ENCODE measurements at regions not wholly inside any gene's neighbourhood (a gene's known extent, or its start where the extent isn't known, plus 50 kb on each side); places are given as distances from the start of the nearest gene placed in this dataset.
"Not testable (repeated sequence)": the region's sequence is repeated elsewhere in the genome, so short reads cannot be mapped to it uniquely, and the experiment has no call there.

GRCh38 chr4:58313444-58313843 is 1203.3 kb upstream of the IGFBP7 start:
- no peak overlapping the region for H3K4me3 ChIP-seq (replicated peaks in 1 of 2; ENCODE audit: low read depth in 2 of 2, low read length in 2 of 2)
- no peak for DNase-seq (ENCODE audit: low read depth in 2 of 2)
- TF ChIP-seq, protein P1, sequence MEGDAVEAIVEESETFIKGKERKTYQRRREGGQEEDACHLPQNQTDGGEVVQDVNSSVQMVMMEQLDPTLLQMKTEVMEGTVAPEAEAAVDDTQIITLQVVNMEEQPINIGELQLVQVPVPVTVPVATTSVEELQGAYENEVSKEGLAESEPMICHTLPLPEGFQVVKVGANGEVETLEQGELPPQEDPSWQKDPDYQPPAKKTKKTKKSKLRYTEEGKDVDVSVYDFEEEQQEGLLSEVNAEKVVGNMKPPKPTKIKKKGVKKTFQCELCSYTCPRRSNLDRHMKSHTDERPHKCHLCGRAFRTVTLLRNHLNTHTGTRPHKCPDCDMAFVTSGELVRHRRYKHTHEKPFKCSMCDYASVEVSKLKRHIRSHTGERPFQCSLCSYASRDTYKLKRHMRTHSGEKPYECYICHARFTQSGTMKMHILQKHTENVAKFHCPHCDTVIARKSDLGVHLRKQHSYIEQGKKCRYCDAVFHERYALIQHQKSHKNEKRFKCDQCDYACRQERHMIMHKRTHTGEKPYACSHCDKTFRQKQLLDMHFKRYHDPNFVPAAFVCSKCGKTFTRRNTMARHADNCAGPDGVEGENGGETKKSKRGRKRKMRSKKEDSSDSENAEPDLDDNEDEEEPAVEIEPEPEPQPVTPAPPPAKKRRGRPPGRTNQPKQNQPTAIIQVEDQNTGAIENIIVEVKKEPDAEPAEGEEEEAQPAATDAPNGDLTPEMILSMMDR (IDR thresholded peaks at IDR 0.05; ENCODE audit: low read depth, low read length), result no peak

GRCh38 chr4:58303456-58303855 is 1193.3 kb upstream of the IGFBP7 start:
- no peak overlapping the region for H3K4me3 ChIP-seq (replicated peaks in 1 of 2; ENCODE audit: low read depth in 2 of 2, low read length in 2 of 2)
- TF ChIP-seq, protein P1 (IDR thresholded peaks at IDR 0.05; ENCODE audit: low read depth, low read length), result no peak
- DNase-seq (ENCODE audit: low read depth in 2 of 2), result no peak

DNA sequence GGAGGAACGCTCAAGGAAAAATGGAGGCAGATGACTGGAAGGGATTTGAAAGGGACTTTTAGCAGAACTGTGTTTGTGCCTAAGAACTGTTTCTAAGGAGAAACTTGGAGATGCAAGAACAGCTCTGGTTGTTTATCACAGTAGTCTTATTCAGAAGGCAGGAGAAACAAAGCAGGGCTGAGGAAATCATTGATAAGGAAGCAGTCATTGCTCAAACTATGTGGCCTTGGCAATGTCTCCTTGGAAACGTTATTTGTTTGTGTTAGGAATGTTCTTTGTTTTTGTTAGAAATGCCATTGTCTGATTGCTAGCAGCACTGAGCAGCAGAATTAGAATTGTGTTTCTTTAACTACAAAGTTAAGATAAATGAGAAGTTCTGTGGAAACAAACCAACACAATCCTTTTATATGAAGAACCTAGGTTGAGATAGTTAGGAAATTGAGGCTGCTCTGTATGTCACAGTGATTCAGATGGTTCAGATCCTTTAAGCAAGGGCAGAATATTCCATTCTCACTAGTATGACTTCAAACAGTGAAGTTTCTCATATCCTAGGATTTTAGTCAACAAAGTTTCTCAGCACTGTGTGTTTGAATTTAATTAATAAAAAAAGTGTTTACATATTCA is 1191.3 kb upstream of the IGFBP7 start:
- DNase-seq (ENCODE audit: low read depth in 2 of 2), result peak; percentile 2 to 59
- no peak overlapping the region for H3K4me3 ChIP-seq (replicated peaks in 1 of 2; ENCODE audit: low read depth in 2 of 2, low read length in 2 of 2)
- TF ChIP-seq, protein P1 (IDR thresholded peaks at IDR 0.05; ENCODE audit: low read depth, low read length), result no peak

DNA sequence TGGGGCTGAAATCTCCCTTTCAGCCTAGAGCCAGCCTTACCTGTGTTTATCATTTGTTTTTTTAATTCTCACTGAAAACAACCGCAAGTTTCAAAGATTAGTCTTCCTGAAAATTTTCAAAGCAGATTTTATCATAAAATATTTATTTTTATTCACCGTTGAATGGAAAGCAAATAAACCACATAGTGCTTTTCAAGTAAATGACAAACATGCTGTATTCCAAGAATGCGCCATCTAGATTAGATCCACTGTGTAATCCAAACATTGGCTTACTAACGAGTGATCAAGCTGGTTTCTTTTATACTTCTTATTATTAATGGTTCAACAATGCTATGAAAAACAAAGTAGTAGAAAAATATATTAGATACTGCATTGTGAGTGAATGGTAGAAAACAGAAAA is 1176.2 kb upstream of the IGFBP7 start:
- no peak overlapping the region for H3K4me3 ChIP-seq (replicated peaks in 1 of 2; ENCODE audit: low read depth in 2 of 2, low read length in 2 of 2)
- DNase-seq (ENCODE audit: low read depth in 2 of 2), result no peak
- TF ChIP-seq, protein P1 (IDR thresholded peaks at IDR 0.05; ENCODE audit: low read depth, low read length), result no peak

DNA sequence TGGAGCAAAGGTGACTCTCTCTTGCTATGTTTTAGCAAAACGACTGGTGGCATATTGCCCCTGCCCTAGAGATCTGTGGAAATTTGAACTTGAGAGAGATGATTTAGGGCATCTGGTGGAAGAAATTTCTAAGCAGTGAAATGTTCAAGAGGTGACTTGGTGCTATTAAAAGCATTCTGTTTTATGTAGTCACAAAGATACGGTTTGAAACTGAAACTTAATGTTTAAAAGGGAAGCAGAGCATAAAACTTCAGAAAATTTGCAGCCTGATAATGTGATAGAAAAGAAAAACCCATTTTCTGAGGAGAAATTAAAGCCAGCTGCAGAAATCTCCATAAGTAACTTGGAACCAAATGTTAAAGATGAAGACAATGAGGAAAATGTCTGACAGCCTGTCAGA is 1170.7 kb upstream of the IGFBP7 start:
- DNase-seq (ENCODE audit: low read depth in 2 of 2), result not testable (repeated sequence)

DNA sequence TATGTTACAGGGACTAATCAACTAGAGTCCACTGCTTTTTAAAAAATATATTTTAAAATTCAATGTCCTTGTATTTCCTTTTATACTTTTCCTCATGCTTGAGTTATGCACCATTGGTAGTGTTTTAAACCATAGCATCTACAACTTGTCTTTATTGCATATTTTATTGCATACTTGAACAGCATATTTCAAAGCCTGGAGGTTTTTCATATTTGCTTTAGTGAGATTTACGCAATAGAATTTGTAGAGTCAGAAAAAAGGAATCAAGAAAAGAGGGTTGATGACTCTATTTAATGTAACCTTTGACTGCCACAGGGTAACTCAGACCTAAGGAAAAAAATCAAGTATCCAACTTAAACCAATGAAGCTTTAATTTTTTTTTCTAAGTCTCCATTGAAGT is 1165.7 kb upstream of the IGFBP7 start:
- DNase-seq (ENCODE audit: low read depth in 2 of 2), result no peak
- TF ChIP-seq, protein P1 (IDR thresholded peaks at IDR 0.05; ENCODE audit: low read depth, low read length), result no peak
- H3K4me3 ChIP-seq (replicated peaks in 1 of 2; ENCODE audit: low read depth in 2 of 2, low read length in 2 of 2), result no peak overlapping the region

More for the DNA sequence above, 1170.7 kb upstream of the IGFBP7 start:
- H3K4me3 ChIP-seq (replicated peaks in 1 of 2; ENCODE audit: low read depth in 2 of 2, low read length in 2 of 2), result not testable (repeated sequence)

DNA sequence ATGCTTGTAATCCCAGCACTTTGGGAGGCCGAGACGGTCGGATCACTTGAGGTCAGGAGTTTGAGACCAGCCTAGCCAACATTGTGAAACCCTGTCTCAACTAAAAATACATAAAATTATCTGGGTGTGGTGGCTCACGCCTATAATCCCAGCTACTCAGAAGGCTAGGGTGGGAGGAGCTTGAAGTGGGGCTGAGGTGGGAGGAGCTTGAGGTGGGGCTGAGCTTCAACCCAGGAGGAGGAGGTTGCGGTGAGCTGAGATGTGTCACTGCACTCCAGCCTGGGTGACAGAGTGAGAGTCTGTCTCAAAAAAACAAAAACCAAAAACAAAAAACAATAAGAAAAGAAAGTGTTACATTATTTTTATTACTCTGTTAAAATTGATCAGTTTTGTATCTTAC is 1164.4 kb upstream of the IGFBP7 start:
- H3K4me3 ChIP-seq (replicated peaks in 1 of 2; ENCODE audit: low read depth in 2 of 2, low read length in 2 of 2), result no peak overlapping the region
- TF ChIP-seq, protein P1 (IDR thresholded peaks at IDR 0.05; ENCODE audit: low read depth, low read length), result no peak
- DNase-seq (ENCODE audit: low read depth in 2 of 2), result no peak

All from cardiac fibroblast (primary cell).